CD4-positive, alpha-beta T cell (primary cell): ENCODE measurements at regions not wholly inside any gene's neighbourhood (a gene's known extent, or its start where the extent isn't known, plus 50 kb on each side); places are given as distances from the start of the nearest gene placed in this dataset.

Experiments
- ATAC-seq: fragments of 200-7000 bp; cut with Tn5 transposase; one replicate; pipeline ENCODE4 v1.10.0; 2022; ENCODE audit warnings: mild to moderate bottlenecking; ENCODE audit not compliant: poor library complexity
- CTCF ChIA-PET: fragments of 350-600 bp; sonication (Branson Sonifier 250); formaldehyde crosslinking; loops from one replicate; lab custom pipeline; 2021; ENCODE audit warnings: antibody characterized with exemption, inconsistent platforms; lab: Charles Lee
- POLR2A ChIA-PET: fragments of 350-600 bp; sonication (Branson Sonifier 250); formaldehyde crosslinking; loops from one replicate; lab custom pipeline; 2021; ENCODE audit warnings: antibody characterized with exemption, inconsistent platforms; lab: Charles Lee
- DNase-seq, 14 experiments: peaks; one replicate each; pipeline ENCODE4 v3.0.0-alpha.2; 2013 to 2020; ENCODE audit warnings: mixed read lengths in 2 of 14
- H3K27ac ChIP-seq, 2 donors: one replicate each; pipeline versions ENCODE4 v1.5.1 to v1.7.0; 2013; ENCODE audit warnings: low read length in 2 of 2, low read depth in 1 of 2, mild to moderate bottlenecking in 1 of 2
- H3K27me3 ChIP-seq, 2 experiments: 1 replicate in 1 of 2; 2 replicates in 1 of 2; pipeline versions ENCODE4 v1.6.1 to v1.7.0; 2013; ENCODE audit warnings: low read length in 2 of 2, control low read depth in 1 of 2, mild to moderate bottlenecking in 1 of 2, moderate library complexity in 1 of 2; ENCODE audit not compliant: insufficient read depth in 2 of 2, control insufficient read depth in 1 of 2
- H3K36me3 ChIP-seq: one replicate; pipeline ENCODE4 v1.6.1; 2013; ENCODE audit warnings: low read length, control low read depth; ENCODE audit not compliant: insufficient read depth
- H3K4me1 ChIP-seq: one replicate; pipeline ENCODE4 v1.6.1; 2013; ENCODE audit warnings: low read length, control low read depth; ENCODE audit not compliant: insufficient read depth
- H3K4me3 ChIP-seq: one replicate; pipeline ENCODE4 v1.5.1; 2013; ENCODE audit warnings: mild to moderate bottlenecking, low read length, moderate library complexity
- H3K9me3 ChIP-seq, 2 experiments: 1 replicate in 1 of 2; 2 replicates in 1 of 2; pipeline versions ENCODE4 v1.6.1 to v1.7.0; 2013; ENCODE audit warnings: low read length in 2 of 2, mild to moderate bottlenecking in 2 of 2, control low read depth in 1 of 2, moderate library complexity in 1 of 2; ENCODE audit not compliant: control insufficient read depth in 1 of 2, insufficient read depth in 1 of 2
- H3K27ac Mint-ChIP-seq: one replicate; pipeline ENCODE4 v1.8.0; 2020; ENCODE audit warnings: mixed read lengths
- H3K27me3 Mint-ChIP-seq: one replicate; pipeline ENCODE4 v1.8.0; 2021; ENCODE audit warnings: mixed read lengths
- H3K36me3 Mint-ChIP-seq: one replicate; pipeline ENCODE4 v1.8.0; 2021; ENCODE audit warnings: low read depth, mixed read lengths
- H3K4me1 Mint-ChIP-seq: one replicate; pipeline ENCODE4 v1.8.0; 2021; ENCODE audit warnings: low read depth, mixed read lengths
- H3K4me3 Mint-ChIP-seq: one replicate; pipeline ENCODE4 v1.8.0; 2020; ENCODE audit warnings: mild to moderate bottlenecking, mixed read lengths
- H3K9me3 Mint-ChIP-seq: one replicate; pipeline ENCODE4 v1.8.0; 2020; ENCODE audit warnings: mixed read lengths
- CTCF ChIP-seq: fragments of 200-600 bp; IDR thresholded peaks from one replicate; pipeline ENCODE4 v1.8.0; 2022; ENCODE audit warnings: antibody characterized with exemption, mild to moderate bottlenecking
- intact Hi-C, 2 experiments: fragments of 100-400 bp; cut with DNase I in 1 of 2; cut with micrococcal nuclease in 1 of 2; formaldehyde crosslinking; loops; one replicate each; pipeline versions ENCODE4 v1.15.1 to v1.9.0; 2023 to 2025; cut with DNase I, micrococcal nuclease

GRCh38 chr4:134425756-134426155, 224.2 kb upstream of the PABPC4L start:
- H3K4me1 Mint-ChIP-seq: no peaks in the 10 kb centered on the region
- no peaks in the 10 kb centered on the region for H3K36me3 ChIP-seq
- no peaks in the 10 kb centered on the region for H3K36me3 Mint-ChIP-seq
- ChIA-PET POLR2A (no interaction called here), CTCF (no interaction called here)
- no peak for DNase-seq
- TF ChIP-seq CTCF: no peak
- H3K9me3 ChIP-seq: peaks cover 0 to 7% of the 10 kb centered on the region in 2 experiments
- no peaks in the 10 kb centered on the region for H3K27me3 Mint-ChIP-seq
- no peak overlapping the region for H3K4me3 ChIP-seq
- intact Hi-C loops: no loop called here
- no peak overlapping the region for H3K4me3 Mint-ChIP-seq
- no peaks in the 10 kb centered on the region for H3K27me3 ChIP-seq
- H3K27ac Mint-ChIP-seq: no peak overlapping the region
- no peak for ATAC-seq
- peaks cover 3% of the 10 kb centered on the region for H3K9me3 Mint-ChIP-seq
- no peak overlapping the region for H3K27ac ChIP-seq
- H3K4me1 ChIP-seq: no peaks in the 10 kb centered on the region

- ChIA-PET POLR2A (no interaction called here), CTCF (no interaction called here)
- Histone ChIP-seq H3K27ac (no peak overlapping the region), H3K27me3 (no peaks in the 10 kb centered on the region), H3K9me3 (peaks cover 0 to 4% of the 10 kb centered on the region in 2 experiments), H3K36me3 (no peaks in the 10 kb centered on the region), H3K4me1 (no peaks in the 10 kb centered on the region), H3K4me3 (no peak overlapping the region)
- H3K27me3 Mint-ChIP-seq: no peaks in the 10 kb centered on the region
- TF ChIP-seq CTCF: no peak
- ATAC-seq (no peak), DNase-seq (no peak)
- peaks cover 6% of the 10 kb centered on the region for H3K9me3 Mint-ChIP-seq
- H3K4me1 Mint-ChIP-seq: no peaks in the 10 kb centered on the region
- no peaks in the 10 kb centered on the region for H3K36me3 Mint-ChIP-seq
- no peak overlapping the region for H3K4me3 Mint-ChIP-seq
- H3K27ac Mint-ChIP-seq: no peak overlapping the region
- intact Hi-C loops: no loop called here
Measured at GRCh38 chr4:134422776-134423175, 221.2 kb upstream of the PABPC4L start.

GRCh38 chr4:134421734-134422133, 220.1 kb upstream of the PABPC4L start:
- Histone ChIP-seq H3K4me3 (no peak overlapping the region), H3K27ac (no peak overlapping the region), H3K4me1 (no peaks in the 10 kb centered on the region), H3K36me3 (no peaks in the 10 kb centered on the region), H3K9me3 (peaks cover 0 to 4% of the 10 kb centered on the region in 2 experiments), H3K27me3 (no peaks in the 10 kb centered on the region)
- no peak overlapping the region for H3K4me3 Mint-ChIP-seq
- ChIA-PET CTCF (no interaction called here), POLR2A (no interaction called here)
- H3K27me3 Mint-ChIP-seq: no peaks in the 10 kb centered on the region
- intact Hi-C loops: no loop called here
- peaks cover 6% of the 10 kb centered on the region for H3K9me3 Mint-ChIP-seq
- no peak for DNase-seq
- H3K27ac Mint-ChIP-seq: no peak overlapping the region
- TF ChIP-seq CTCF: no peak
- H3K36me3 Mint-ChIP-seq: no peaks in the 10 kb centered on the region
- no peaks in the 10 kb centered on the region for H3K4me1 Mint-ChIP-seq
- no peak for ATAC-seq
